GM12873 (cell line): ENCODE measurements at regions not wholly inside any gene's neighbourhood (a gene's known extent, or its start where the extent isn't known, plus 50 kb on each side); places are given as distances from the start of the nearest gene placed in this dataset.

Experiments
- TF ChIP-seq, protein P1 (sequence below): IDR thresholded peaks from 2 replicates; pipeline ENCODE4 v1.5.1; 2012; ENCODE audit warnings: low read depth, mild to moderate bottlenecking, moderate library complexity, low read length, control low read depth; ENCODE audit not compliant: insufficient read depth; ENCODE audit errors: missing control alignments

DNA sequence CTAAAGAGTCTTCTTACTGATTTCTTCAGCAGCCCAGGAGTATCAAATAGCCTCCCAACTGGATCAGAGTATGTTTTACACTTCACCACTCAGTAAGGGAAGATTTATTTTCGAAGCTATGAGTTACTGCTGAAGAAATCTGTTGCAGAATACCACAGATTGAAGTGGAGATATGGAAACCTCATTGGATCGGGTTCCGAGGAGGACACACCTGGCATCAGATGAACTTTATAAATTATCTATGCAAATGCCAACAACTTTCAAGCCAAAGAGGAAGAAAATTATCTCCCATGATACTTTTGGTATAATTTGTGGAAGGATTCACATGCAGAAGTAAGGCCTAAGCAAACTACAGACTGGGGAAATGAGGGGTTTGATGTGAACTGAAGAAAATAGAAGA is 515.9 kb upstream of the NDST4 start:
- TF ChIP-seq, protein P1, sequence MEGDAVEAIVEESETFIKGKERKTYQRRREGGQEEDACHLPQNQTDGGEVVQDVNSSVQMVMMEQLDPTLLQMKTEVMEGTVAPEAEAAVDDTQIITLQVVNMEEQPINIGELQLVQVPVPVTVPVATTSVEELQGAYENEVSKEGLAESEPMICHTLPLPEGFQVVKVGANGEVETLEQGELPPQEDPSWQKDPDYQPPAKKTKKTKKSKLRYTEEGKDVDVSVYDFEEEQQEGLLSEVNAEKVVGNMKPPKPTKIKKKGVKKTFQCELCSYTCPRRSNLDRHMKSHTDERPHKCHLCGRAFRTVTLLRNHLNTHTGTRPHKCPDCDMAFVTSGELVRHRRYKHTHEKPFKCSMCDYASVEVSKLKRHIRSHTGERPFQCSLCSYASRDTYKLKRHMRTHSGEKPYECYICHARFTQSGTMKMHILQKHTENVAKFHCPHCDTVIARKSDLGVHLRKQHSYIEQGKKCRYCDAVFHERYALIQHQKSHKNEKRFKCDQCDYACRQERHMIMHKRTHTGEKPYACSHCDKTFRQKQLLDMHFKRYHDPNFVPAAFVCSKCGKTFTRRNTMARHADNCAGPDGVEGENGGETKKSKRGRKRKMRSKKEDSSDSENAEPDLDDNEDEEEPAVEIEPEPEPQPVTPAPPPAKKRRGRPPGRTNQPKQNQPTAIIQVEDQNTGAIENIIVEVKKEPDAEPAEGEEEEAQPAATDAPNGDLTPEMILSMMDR, result no peak

DNA sequence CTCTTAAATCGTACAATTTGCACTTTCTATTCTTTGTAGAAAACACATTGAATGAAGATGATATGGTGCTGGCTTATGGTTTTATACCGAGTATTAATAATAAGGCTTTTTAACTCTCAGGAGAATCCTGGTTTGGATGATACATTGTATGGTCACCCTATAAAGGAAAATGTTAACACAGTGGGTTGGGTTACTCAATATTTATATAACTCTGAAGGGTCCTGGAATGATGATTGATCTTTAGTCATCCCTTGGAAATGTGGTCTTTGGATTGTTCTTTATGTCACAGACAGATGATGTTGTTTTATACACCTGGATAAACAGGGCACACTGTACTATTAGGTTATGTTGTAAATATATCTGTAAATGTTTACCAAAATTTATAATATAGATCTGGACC is 496.2 kb upstream of the NDST4 start:
- TF ChIP-seq, protein P1, result no peak

DNA sequence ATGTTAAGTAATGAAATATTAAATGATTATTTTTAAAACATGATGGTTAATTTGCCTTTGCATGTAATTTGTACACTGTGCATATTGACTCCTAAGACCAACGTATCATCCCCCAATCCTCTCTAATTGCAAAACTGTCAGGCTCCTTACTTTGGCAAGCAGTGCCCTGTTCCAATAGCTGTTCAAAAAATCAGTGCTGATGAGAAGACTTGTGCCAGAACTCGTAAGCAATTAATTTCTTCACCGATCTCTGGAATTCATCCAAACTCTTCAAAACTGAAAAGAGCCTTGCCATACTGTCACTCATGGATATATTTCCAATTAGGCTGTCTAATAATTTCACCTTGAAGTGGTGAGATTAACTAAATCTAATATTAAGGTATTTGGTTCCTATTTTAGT is 493.9 kb upstream of the NDST4 start:
- TF ChIP-seq, protein P1, result no peak

DNA sequence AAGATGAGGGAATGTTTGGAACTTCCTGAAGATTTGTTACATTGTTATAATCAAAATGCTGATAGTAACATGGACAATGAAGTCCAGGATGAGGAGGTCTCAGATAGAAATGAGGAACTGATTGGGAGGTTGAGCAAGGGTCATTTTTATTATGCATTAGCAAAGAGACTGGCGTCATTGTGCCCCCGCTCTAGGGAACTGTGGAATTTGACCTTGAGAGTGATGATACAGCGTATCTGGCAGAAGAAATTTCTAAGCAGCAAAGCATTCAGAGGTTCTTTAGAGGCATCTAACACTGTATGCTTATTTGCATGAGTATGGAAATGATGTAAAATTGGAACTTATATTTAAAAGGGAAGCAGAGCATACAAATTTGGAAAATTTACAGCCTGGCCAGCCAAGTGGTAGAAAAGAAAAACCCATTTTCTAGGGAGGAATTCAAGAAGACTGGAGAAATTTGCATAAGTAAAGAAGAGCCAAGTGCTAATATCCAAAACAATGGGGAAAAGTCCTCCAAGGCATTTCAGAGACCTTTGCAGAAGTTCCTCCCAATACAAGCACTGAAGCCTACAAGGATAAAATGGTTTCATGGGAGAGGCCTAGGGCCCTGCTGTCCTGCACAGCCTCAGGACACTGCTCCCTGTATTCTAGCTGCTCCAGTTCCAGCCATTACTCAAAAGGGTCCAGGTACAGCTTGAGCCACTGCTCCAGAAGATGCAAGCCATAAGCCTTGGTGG is 483.0 kb upstream of the NDST4 start:
- TF ChIP-seq, protein P1, result no peak

DNA sequence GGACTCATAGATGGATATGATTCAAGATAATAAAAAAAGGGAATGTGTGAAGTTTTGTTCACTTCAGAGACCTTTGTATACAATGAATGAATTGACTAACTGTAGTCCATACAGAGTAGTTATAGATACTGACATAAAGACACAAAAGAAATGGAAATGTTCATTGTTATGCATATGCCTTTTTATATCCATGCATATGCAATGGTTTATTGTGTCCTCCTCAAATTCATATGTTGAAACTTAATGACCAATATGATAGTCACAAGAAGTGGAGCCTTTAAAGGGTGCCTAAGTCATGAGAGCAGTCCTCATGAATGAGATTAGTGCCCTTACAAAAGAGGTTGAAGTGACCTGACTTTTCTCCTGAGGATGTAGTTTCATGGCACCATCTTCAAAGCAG is 467.5 kb upstream of the NDST4 start:
- TF ChIP-seq, protein P1, result no peak

DNA sequence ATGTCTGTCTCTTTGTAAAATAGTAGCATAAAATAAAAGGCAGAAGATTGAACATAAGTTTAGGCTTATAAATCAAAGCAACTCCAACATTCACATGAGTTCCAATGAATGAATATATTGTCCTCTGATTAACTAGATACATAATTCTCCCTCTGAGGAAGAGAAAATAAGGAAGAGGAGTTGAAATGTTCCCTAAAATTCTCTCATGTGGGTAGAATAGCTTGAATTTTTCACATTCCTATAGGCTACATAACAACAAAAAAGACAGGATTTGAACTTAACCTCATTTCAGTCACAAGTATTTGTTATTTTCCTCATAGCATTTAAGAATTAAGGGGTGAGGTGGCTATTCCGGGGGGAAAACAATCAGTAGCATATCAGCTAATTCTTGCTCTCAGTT is 462.4 kb upstream of the NDST4 start:
- TF ChIP-seq, protein P1, result no peak

DNA sequence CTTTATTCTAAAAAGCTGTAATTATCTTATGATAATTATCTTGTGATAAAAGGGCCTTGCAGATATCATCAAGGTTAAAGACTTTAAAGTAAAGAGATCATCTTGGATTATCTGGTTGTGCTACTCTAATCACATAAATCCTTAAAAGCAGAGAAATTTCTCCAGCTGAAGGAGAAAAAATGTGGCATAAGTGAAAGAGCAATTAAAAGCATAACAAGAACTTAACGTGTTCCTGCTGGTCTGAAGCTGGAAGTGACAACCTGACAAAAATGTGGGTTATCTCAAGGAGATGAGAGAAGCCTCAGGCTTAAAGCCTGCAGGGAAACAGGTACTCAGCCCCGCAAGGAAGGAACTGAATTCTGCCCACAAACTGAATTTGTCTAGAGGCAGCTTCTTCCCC is 449.1 kb upstream of the NDST4 start:
- TF ChIP-seq, protein P1, result no peak
